ENCODE measurements at regions not wholly inside any gene's neighbourhood (a gene's known extent, or its start where the extent isn't known, plus 50 kb on each side); places are given as distances from the start of the nearest gene placed in this dataset.
A peak's percentile ranks its signal among the peaks of the same experiment; 100 is the strongest.
"Not testable (repeated sequence)": the region's sequence is repeated elsewhere in the genome, so short reads cannot be mapped to it uniquely, and the experiment has no call there.

DNA sequence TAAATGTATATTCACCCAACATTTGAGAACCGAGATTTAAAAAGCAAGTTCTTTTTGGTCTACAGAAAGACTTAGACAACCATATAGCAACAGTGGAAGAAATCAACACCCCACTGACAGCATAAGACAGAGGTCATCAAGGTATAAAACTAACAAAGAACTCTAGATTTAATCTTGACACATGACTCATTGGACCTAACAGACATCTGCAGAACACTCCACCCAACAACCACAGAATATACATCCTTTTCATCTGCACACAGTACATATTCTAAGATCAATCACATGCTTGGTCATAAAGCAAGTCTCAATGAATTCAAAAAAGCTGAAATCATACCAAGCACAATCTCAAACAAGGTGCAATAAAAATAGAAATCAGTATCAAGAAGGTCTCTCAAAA, 65.8 kb downstream of the SPIN4 start:
- no peaks in the 10 kb centered on the region for H3K27me3 ChIP-seq (ENCODE audit: low read depth)
- H3K9me3 ChIP-seq, result no peaks in the 10 kb centered on the region
- no peak overlapping the region for H3K4me3 ChIP-seq
- H3K4me1 ChIP-seq, result peaks cover 8% of the 10 kb centered on the region
- in situ Hi-C loops (cut with MboI; ENCODE audit: low sequenced_read_pairs), result no loop called here
- DNase-seq (ENCODE audit: low spot score in 2 of 2), result no peak
- H3K36me3 ChIP-seq (replicated peaks), result no peaks in the 10 kb centered on the region

DNA sequence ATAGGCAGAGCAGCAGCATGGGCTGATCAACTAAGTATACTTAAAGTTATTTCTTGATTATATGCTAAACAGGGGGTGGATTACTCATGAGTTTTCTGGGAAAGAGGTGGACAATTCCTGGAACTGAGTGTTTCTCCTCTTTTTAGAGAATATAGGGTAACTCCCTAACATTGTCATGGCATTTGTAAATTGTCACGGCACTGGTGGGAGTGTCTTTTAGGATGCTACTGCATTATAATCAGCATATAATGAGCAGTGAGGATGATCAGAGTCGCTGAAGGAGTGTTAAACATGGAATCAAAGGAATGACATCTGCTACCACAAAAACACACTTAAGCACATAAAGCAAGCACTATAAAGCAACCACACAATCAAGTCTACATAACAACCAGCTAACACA, 66.5 kb downstream of the SPIN4 start:
- no peaks in the 10 kb centered on the region for H3K27me3 ChIP-seq (ENCODE audit: low read depth)
- no peak overlapping the region for H3K4me3 ChIP-seq
- in situ Hi-C loops (cut with MboI; ENCODE audit: low sequenced_read_pairs), result no loop called here
- peaks cover 8% of the 10 kb centered on the region for H3K4me1 ChIP-seq
- DNase-seq (ENCODE audit: low spot score in 2 of 2), result peak in 1 of 2 experiments; percentile 24
- H3K36me3 ChIP-seq (replicated peaks), result no peaks in the 10 kb centered on the region
- H3K9me3 ChIP-seq, result no peaks in the 10 kb centered on the region

DNA sequence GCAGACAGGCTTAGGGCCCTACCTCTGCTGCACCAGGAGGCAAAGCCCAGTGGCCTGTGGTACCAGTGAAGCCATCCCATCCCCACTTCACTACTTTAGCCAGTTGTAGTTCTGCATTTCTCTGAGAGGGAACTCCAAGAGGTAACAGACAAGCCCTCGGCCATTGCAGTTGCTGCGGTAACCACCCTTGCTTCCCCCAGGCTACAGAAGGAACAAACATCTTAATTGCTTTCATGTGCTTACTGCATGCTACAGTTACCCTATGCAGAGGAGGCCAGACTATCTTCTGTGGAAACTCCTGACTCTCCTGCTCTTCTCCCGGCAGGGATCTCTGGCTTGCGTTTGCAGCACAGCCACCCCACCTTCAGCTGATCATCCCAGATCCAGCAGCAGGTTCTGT, 67.8 kb downstream of the SPIN4 start:
- Histone ChIP-seq H3K27me3 (ENCODE audit: low read depth) (no peaks in the 10 kb centered on the region), H3K4me1 (peaks cover 8% of the 10 kb centered on the region), H3K9me3 (no peaks in the 10 kb centered on the region), H3K4me3 (no peak overlapping the region), H3K36me3 (replicated peaks) (no peaks in the 10 kb centered on the region)
- in situ Hi-C loops (cut with MboI; ENCODE audit: low sequenced_read_pairs), result no loop called here
- no peak for DNase-seq (ENCODE audit: low spot score in 2 of 2)

DNA sequence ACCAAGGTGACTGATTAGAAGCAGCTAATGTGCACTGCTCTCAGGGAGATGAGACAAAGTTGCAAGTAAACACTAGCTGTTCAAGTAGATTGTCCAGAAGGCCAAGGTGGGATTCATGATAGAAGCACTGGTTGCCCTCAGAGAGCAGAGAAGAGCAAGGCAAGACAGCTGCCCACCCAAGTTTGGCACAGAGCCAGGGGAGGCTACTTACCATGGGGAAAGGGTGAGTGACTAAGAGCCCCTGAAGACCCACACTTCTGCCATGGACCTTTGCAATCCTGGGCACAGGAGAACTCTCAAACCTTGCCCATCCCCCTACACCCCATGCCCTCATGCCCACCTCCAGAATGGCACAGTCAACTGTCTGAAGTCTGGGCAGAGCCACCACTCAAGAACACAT, 68.3 kb downstream of the SPIN4 start:
- H3K4me3 ChIP-seq, result no peak overlapping the region
- no peaks in the 10 kb centered on the region for H3K27me3 ChIP-seq (ENCODE audit: low read depth)
- peaks cover 8% of the 10 kb centered on the region for H3K4me1 ChIP-seq
- no peaks in the 10 kb centered on the region for H3K9me3 ChIP-seq
- DNase-seq (ENCODE audit: low spot score in 2 of 2), result no peak
- in situ Hi-C loops (cut with MboI; ENCODE audit: low sequenced_read_pairs), result no loop called here
- H3K36me3 ChIP-seq (replicated peaks), result no peaks in the 10 kb centered on the region

DNA sequence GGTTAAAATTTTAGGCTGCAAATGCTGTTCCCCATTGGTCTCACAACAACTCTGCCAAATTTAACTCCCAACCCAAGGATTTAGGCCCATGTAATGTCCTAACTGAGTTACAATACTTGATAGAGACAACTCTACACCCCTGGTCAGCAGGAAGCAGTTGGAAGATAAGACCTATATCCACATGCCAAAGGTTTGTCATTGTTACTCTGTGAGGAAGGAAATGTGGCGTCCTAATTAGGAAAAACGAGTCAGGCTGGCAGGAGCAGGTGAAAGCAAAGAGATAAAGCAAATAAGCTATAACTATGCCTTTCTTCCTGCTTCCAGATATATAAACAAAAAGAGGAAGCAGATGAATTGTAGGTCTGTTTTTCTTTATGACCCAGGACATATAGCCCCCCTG, 69.1 kb downstream of the SPIN4 start:
- H3K4me1 ChIP-seq, result peaks cover 8% of the 10 kb centered on the region
- no peaks in the 10 kb centered on the region for H3K36me3 ChIP-seq (replicated peaks)
- in situ Hi-C loops (cut with MboI; ENCODE audit: low sequenced_read_pairs), result no loop called here
- H3K9me3 ChIP-seq, result no peaks in the 10 kb centered on the region
- DNase-seq (ENCODE audit: low spot score in 2 of 2), result no peak
- H3K27me3 ChIP-seq (ENCODE audit: low read depth), result no peaks in the 10 kb centered on the region
- H3K4me3 ChIP-seq, result no peak overlapping the region

DNA sequence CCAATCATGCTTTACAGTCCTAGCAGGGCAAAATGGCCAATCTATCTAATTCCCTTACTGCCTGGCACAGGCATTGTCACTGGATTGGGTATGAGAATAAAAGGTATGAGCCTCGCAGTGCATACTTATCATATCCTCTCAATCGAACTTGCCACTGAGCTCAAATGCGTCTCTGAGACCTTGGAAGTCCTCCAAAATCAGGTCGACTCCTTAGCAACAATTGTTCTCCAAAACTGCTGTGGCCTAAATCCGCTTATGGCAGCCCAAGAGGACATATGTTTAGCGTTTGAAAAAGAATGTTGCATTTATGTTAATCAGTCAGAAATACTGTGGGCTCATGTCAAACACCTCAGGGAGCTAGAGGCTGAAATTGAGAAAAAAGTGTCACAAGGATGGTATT, 69.7 kb downstream of the SPIN4 start:
- H3K9me3 ChIP-seq, result no peaks in the 10 kb centered on the region
- no peak overlapping the region for H3K4me3 ChIP-seq
- peak; percentile 72 to 86 for DNase-seq (ENCODE audit: low spot score in 2 of 2)
- no peaks in the 10 kb centered on the region for H3K36me3 ChIP-seq (replicated peaks)
- H3K27me3 ChIP-seq (ENCODE audit: low read depth), result no peaks in the 10 kb centered on the region
- peaks cover 8% of the 10 kb centered on the region for H3K4me1 ChIP-seq
- in situ Hi-C loops (cut with MboI; ENCODE audit: low sequenced_read_pairs), result no loop called here

DNA sequence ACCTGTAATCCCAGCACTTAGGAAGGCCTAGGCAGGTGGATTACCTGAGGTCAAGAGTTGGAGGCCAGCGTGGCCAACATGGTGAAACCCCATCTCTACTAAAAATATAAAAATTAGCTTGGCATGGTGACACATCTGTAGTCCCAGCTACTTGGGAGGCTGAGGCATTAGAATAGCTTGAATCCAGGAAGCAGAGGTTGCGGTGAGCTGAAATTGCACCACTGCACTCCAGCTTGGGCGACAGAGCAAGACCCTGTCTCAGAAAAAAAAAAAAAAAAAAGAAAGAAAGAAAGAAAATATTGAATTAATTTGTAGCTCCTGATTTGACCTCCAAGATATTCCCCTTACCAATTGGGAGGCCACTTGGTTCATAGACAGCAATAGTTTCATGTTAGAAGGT, 73.7 kb downstream of the SPIN4 start:
- DNase-seq (ENCODE audit: low spot score in 2 of 2); H3K4me3 ChIP-seq; H3K9me3 ChIP-seq; H3K36me3 ChIP-seq (replicated peaks); in situ Hi-C loops (cut with MboI; ENCODE audit: low sequenced_read_pairs); H3K27me3 ChIP-seq (ENCODE audit: low read depth): not testable (repeated sequence)
- peaks cover 13% of the 10 kb centered on the region for H3K4me1 ChIP-seq

DNA sequence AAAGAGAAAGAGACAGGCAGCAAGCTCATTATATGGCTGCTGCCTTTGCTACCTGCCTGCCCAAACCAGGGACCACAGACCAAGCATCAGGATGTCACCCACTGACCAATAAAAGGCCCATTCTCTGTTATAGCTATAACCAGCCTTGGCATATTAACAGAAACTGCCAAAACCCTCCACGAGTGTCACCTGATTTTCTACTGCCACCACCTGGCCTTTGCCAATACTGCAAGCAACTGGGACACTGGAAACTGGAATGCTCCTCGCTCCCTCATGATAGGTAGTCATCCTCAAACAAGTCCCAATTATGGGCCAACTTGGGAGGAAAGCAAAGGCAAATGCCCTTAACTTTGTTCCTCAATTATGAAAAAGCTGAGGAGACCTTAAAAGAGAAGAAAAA, 76.0 kb downstream of the SPIN4 start:
- in situ Hi-C loops (cut with MboI; ENCODE audit: low sequenced_read_pairs), result no loop called here
- peak; percentile 46 to 80 for DNase-seq (ENCODE audit: low spot score in 2 of 2)

DNA sequence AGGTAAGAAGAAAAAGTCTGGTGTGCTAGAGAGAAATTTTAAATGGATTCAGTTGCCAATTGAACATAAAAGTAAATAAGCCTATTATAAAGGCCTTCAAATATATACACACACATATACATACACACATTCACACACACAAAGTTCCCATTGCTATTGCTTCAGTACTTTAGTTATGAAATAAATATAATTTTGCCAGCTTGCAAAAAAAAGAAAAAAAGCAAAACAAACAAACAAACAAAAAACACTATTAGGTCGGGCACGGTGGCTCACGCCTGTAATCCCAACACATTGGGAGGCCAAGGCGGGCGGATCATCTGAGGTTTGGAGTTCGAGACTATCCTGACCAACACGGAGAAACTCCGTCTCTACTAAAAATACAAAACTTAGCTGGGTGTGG, 80.3 kb downstream of the SPIN4 start:
- H3K36me3 ChIP-seq (replicated peaks), result no peaks in the 10 kb centered on the region
- DNase-seq (ENCODE audit: low spot score in 2 of 2), result no peak
- H3K9me3 ChIP-seq, result no peaks in the 10 kb centered on the region
- H3K4me3 ChIP-seq, result no peak overlapping the region
- H3K27me3 ChIP-seq (ENCODE audit: low read depth), result no peaks in the 10 kb centered on the region
- in situ Hi-C loops (cut with MboI; ENCODE audit: low sequenced_read_pairs), result no loop called here
- H3K4me1 ChIP-seq, result 0 out of 2 replicates have a peak, but pooled peaks cover 3% of the 10 kb centered on the region

More for the DNA sequence above, 76.0 kb downstream of the SPIN4 start:
- no peaks in the 10 kb centered on the region for H3K9me3 ChIP-seq
- H3K4me1 ChIP-seq, result 0 out of 2 replicates have a peak, but pooled peaks cover 5% of the 10 kb centered on the region
- H3K36me3 ChIP-seq (replicated peaks), result no peaks in the 10 kb centered on the region
- no peaks in the 10 kb centered on the region for H3K27me3 ChIP-seq (ENCODE audit: low read depth)
- no peak overlapping the region for H3K4me3 ChIP-seq

DNA sequence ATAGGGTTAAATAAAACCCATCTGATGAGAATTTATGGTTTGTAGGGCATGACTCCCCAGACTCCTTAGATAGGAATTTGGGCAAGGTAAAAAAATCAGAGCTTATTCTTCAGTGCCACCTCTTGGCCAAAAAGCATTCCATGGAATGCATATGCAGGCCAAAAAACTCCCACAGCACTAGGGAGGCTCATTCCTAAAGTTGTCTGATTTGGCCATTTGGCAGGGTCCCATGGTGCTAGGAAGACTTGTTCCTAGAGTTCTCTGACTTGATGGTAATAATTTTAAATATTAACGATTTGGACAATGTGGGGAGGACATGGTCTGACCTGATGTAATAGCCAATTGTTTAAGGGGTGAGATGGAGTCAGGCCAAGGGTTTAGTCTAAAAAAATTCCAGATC, 93.0 kb downstream of the SPIN4 start:
- no peak for DNase-seq (ENCODE audit: low spot score in 2 of 2)
- in situ Hi-C loops (cut with MboI; ENCODE audit: low sequenced_read_pairs), result no loop called here
- Histone ChIP-seq H3K4me1 (peaks cover 10% of the 10 kb centered on the region), H3K36me3 (replicated peaks) (no peaks in the 10 kb centered on the region), H3K9me3 (no peaks in the 10 kb centered on the region), H3K27me3 (ENCODE audit: low read depth) (no peaks in the 10 kb centered on the region), H3K4me3 (no peak overlapping the region)

DNA sequence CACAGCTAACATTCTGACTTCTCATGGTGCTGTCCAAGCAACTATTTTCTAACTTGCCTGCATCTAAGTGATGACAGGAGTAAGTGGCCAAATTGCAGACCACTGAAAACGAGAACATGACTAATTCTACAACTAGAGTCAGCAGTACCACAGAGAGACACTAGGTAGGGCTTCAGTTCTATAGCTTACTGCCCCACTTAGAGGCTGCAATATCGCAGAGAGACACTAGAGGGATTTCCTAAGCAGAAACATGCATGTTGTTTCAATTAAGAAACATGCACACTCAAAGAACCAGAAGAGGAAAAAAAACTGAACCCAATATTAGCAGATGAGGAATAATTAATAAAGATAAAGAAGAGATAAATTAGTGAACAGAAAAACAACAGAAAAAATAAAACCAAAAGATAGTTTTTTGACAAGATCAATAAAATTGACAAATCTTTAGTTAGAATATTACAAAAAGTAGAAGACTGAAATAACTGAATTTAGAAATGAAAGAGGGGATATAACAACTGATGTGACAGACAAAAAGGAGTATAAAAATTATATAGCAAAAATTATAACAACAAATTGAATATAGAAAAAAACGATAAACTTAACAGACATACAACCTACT, 100.8 kb downstream of the SPIN4 start:
- Histone ChIP-seq H3K27me3 (ENCODE audit: low read depth) (no peaks in the 10 kb centered on the region), H3K9me3 (no peaks in the 10 kb centered on the region), H3K4me1 (no peaks in the 10 kb centered on the region), H3K4me3 (no peak overlapping the region), H3K36me3 (replicated peaks) (no peaks in the 10 kb centered on the region)
- in situ Hi-C loops (cut with MboI; ENCODE audit: low sequenced_read_pairs), result no loop called here
- peak; percentile 82 for DNase-seq (ENCODE audit: low spot score in 2 of 2)

DNA sequence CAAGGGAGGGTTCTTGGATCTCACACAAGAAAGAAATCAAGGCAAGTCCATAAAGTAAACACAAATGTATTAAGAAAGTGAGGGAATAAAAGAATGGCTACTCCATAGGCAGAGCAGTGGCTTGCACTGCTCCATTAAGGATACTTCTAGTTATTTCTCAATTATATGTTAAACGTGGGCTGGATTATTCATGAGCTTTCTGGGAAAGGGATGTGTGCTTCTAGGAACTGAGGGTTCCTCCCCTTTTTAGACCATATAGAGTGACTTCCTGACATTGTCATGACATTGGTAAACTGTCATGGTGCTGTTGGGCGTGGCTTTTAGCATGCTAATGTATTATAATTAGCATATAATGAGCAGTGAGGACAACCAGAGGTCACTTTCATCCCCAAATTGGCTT, 108.4 kb downstream of the SPIN4 start:
- in situ Hi-C loops (cut with MboI; ENCODE audit: low sequenced_read_pairs), result not testable (repeated sequence)

DNA sequence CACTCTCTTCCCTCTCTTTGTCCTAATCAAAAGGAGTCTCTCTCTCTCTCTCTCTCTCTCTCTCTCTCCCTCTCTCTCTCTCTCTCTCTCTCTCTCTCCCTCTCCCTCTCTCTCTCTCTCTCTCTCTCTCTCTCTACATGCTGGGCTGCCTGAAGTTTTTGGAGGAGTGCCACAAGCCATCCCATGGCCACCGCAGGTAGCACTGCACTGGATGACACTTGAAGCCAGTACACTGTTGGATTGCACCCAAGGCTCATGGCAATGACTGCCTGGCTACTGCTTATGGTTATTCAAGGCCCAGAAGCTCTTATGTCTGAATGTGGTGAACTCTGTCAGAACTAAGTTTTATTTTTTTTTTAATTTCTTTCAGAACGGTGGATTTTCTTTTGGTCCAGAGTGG, 115.2 kb downstream of the SPIN4 start:
- DNase-seq (ENCODE audit: low spot score in 2 of 2); in situ Hi-C loops (cut with MboI; ENCODE audit: low sequenced_read_pairs); H3K4me3 ChIP-seq; H3K9me3 ChIP-seq; H3K36me3 ChIP-seq (replicated peaks); H3K4me1 ChIP-seq; H3K27me3 ChIP-seq (ENCODE audit: low read depth): not testable (repeated sequence)

More for the DNA sequence above, 108.4 kb downstream of the SPIN4 start:
- not testable (repeated sequence) for H3K36me3 ChIP-seq (replicated peaks); H3K4me1 ChIP-seq; H3K4me3 ChIP-seq; H3K9me3 ChIP-seq; H3K27me3 ChIP-seq (ENCODE audit: low read depth); DNase-seq (ENCODE audit: low spot score in 2 of 2)

DNA sequence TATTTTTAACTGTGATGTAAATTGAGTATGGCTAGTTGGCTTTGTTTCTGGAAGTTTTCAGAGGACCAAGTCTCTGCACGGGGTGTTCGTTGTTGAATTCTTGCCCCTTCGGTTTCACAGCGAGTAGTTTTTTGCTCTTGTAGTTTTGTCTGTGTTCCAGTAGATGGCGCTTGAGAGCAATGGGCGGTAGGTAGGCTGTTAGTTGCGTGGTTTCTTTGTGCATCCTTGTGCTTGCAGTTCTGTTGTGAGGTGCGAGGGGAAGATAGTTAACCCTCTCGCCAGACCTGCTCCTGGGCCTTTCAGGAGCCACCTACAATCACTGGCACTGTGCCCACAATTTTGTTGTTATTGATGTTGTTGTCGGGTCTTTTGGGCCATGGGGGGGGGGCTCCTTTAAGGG, 118.1 kb downstream of the SPIN4 start:
- H3K27me3 ChIP-seq (ENCODE audit: low read depth); H3K4me1 ChIP-seq; H3K36me3 ChIP-seq (replicated peaks); in situ Hi-C loops (cut with MboI; ENCODE audit: low sequenced_read_pairs); H3K4me3 ChIP-seq; H3K9me3 ChIP-seq; DNase-seq (ENCODE audit: low spot score in 2 of 2): not testable (repeated sequence)

DNA sequence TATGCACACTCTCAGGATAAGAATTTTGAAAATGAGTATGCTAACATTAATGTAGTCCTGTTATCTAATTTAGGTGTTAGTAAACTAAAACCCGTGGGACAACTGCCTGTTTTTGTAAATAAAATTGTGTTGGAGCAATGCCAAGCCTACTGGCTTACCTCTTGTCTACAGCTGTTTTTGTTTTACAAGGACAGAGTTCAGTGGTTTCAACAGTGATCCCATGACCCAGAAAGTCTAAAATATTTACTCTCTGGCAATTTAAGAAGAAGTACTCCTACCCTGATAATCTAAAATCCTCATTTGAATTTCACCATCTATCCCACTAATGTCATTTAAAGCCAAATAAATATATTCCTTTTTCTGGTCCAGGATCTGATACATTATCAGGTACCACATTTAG, 132.9 kb downstream of the SPIN4 start:
- H3K4me1 ChIP-seq; H3K36me3 ChIP-seq (replicated peaks); H3K27me3 ChIP-seq (ENCODE audit: low read depth); H3K9me3 ChIP-seq; DNase-seq (ENCODE audit: low spot score in 2 of 2); H3K4me3 ChIP-seq; in situ Hi-C loops (cut with MboI; ENCODE audit: low sequenced_read_pairs): not testable (repeated sequence)
